Panc1 (cell line): ENCODE measurements at regions not wholly inside any gene's neighbourhood (a gene's known extent, or its start where the extent isn't known, plus 50 kb on each side); places are given as distances from the start of the nearest gene placed in this dataset.

Source experiments
- ATAC-seq: fragments of 200-7000 bp; cut with Tn5 transposase; 2 replicates; pipeline ENCODE4 v1.9.1; 2020; ENCODE audit warnings: mild to moderate bottlenecking, moderate library complexity
- BruUV-seq: library from RNA; stranded (reverse); fragments of 400-500 nt; replicated peaks from 2 replicates; lab custom pipeline; 2021; lab: Mats Ljungman, UMichigan
- CTCF ChIA-PET: fragments of 300-600 bp; sonication (Branson Sonifier 250); formaldehyde crosslinking; loops from one replicate; lab custom pipeline; 2022; ENCODE audit warnings: antibody characterized with exemption; lab: Charles Lee
- POLR2A ChIA-PET: fragments of 300-600 bp; sonication (Branson Sonifier 250); formaldehyde crosslinking; loops from one replicate; lab custom pipeline; 2022; ENCODE audit warnings: antibody characterized with exemption; lab: Charles Lee
- DNase-seq: peaks from one replicate; pipeline ENCODE4 v3.0.0-alpha.2; 2010; ENCODE audit warnings: low read depth, low spot score
- H3K27ac ChIP-seq: 2 replicates; pipeline ENCODE4 v1.5.1; 2011; ENCODE audit warnings: mild to moderate bottlenecking, low read length, inconsistent platforms
- H3K27me3 ChIP-seq: fragments of 200-500 bp; sonication (Bioruptor generic); 2 replicates; pipeline ENCODE4 v1.6.0; 2014; ENCODE audit warnings: low read length, inconsistent platforms; ENCODE audit not compliant: control insufficient read depth, insufficient read depth
- H3K36me3 ChIP-seq: fragments of 200-500 bp; sonication (Bioruptor generic); 2 replicates; pipeline ENCODE4 v1.5.1; 2014; ENCODE audit warnings: inconsistent platforms, mild to moderate bottlenecking, low read length, moderate library complexity; ENCODE audit not compliant: control insufficient read depth, insufficient read depth
- H3K4me1 ChIP-seq: 2 replicates; pipeline ENCODE4 v1.5.1; 2011; ENCODE audit warnings: inconsistent platforms, mild to moderate bottlenecking, low read length, moderate library complexity; ENCODE audit not compliant: control insufficient read depth, insufficient read depth
- H3K4me3 ChIP-seq, 2 experiments: 2 replicates each; pipeline ENCODE4 v1.5.1; 2011 to 2012; ENCODE audit warnings: low read depth in 2 of 2, low read length in 2 of 2, mild to moderate bottlenecking in 2 of 2, inconsistent platforms in 1 of 2, moderate library complexity in 1 of 2
- H3K9me3 ChIP-seq: fragments of 200-500 bp; sonication (Bioruptor generic); 2 replicates; pipeline ENCODE4 v1.5.1; 2014; ENCODE audit warnings: low read depth, mild to moderate bottlenecking, inconsistent platforms, low read length, moderate library complexity; ENCODE audit not compliant: control insufficient read depth, insufficient read depth
- CTCF ChIP-seq: fragments of 450-650 bp; IDR thresholded peaks from 2 replicates; pipeline ENCODE4 v1.5.1; 2017; ENCODE audit warnings: mild to moderate bottlenecking
- POLR2AphosphoS5 ChIP-seq: IDR thresholded peaks from 2 replicates; pipeline ENCODE4 v1.6.1; 2012; ENCODE audit warnings: mild to moderate bottlenecking, low read depth, low read length, moderate library complexity
- REST ChIP-seq, 2 experiments: IDR thresholded peaks; 2 replicates each; pipeline ENCODE4 v1.6.1; 2011 to 2012; ENCODE audit warnings: low read depth in 2 of 2, control low read depth in 1 of 2, low read length in 1 of 2, mild to moderate bottlenecking in 1 of 2, moderate library complexity in 1 of 2; ENCODE audit not compliant: insufficient read depth in 1 of 2
- SIN3A ChIP-seq: IDR thresholded peaks from 2 replicates; pipeline ENCODE4 v1.6.1; 2012; ENCODE audit warnings: low read depth, mild to moderate bottlenecking, low read length, moderate library complexity, borderline replicate concordance; ENCODE audit not compliant: insufficient read depth
- TCF7L2 ChIP-seq: IDR thresholded peaks from 2 replicates; pipeline ENCODE4 v1.6.1; 2011; ENCODE audit warnings: mild to moderate bottlenecking, low read depth, low read length, inconsistent platforms
- in situ Hi-C: cut with HindIII; loops from 2 replicates; pipeline ENCODE4 v1.10.0; 2016; ENCODE audit warnings: low sequenced_read_pairs, low pct_unique_long_range_greater_than_20kb
- intact Hi-C: fragments of 100-400 bp; cut with micrococcal nuclease; formaldehyde crosslinking; loops from one replicate; pipeline ENCODE4 v1.10.0; 2022; ENCODE audit not compliant: unreplicated experiment

- no peak for ATAC-seq
- intact Hi-C loops = no loop called here
Measured at GRCh38 chr6:6927521-6928361, 180.0 kb upstream of the RREB1 start.

More at GRCh38 chr6:6927521-6928361, 180.0 kb upstream of the RREB1 start:
- POLR2A ChIA-PET = no interaction called here
- no TSS peak for BruUV-seq
- Histone ChIP-seq H3K4me1 (peaks cover 4% of the 10 kb centered on the region; the same call in 1 of the 2 replicates), H3K27me3 (no peaks in the 10 kb centered on the region), H3K36me3 (no peaks in the 10 kb centered on the region), H3K4me3 (no peak overlapping the region), H3K9me3 (no peaks in the 10 kb centered on the region), H3K27ac (no peak overlapping the region)
- DNase-seq = no peak
- in situ Hi-C loops = no loop called here
- CTCF ChIA-PET = no interaction called here
- TF ChIP-seq CTCF (no peak), SIN3A (no peak), TCF7L2 (no peak), POLR2AphosphoS5 (no peak), REST (IDR thresholded peaks at IDR 0.05; ENCODE audit: insufficient read depth in 1 of 2, low read depth in 2 of 2, low read length in 1 of 2) (no peak)
